IMR-90 (cell line): ENCODE measurements at regions not wholly inside any gene's neighbourhood (a gene's known extent, or its start where the extent isn't known, plus 50 kb on each side); places are given as distances from the start of the nearest gene placed in this dataset.

ENCODE experiments used
- ATAC-seq: fragments of 200-7000 bp; cut with Tn5 transposase; 2 replicates; pipeline ENCODE4 v1.9.1; 2020; ENCODE audit warnings: low read depth, mild to moderate bottlenecking, moderate library complexity
- BruUV-seq: library from RNA; stranded (reverse); fragments of 400-500 nt; replicated peaks from 2 replicates; lab custom pipeline; 2021; lab: Mats Ljungman, UMichigan
- CTCF ChIA-PET: fragments of 300-600 bp; formaldehyde crosslinking; extraction: SDS; loops from one replicate; lab custom pipeline; 2021; ENCODE audit warnings: antibody characterized with exemption; lab: Yijun Ruan, JAX
- POLR2A ChIA-PET: fragments of 300-600 bp; sonication (Branson Sonifier 250); formaldehyde crosslinking; loops from one replicate; lab custom pipeline; 2022; ENCODE audit warnings: antibody characterized with exemption; ENCODE audit not compliant: unreplicated experiment; lab: Charles Lee
- DNase-seq: peaks from one replicate; pipeline ENCODE4 v3.0.0; 2013
- H2AFZ ChIP-seq: replicated peaks from 2 replicates; pipeline ENCODE3; 2013; ENCODE audit warnings: low read length, mild to moderate bottlenecking; ENCODE audit not compliant: poor library complexity
- H2AK5ac ChIP-seq: 2 replicates; pipeline ENCODE4 v1.6.1; 2013; ENCODE audit warnings: low read depth, low read length, inconsistent platforms
- H2AK9ac ChIP-seq: replicated peaks from 2 replicates; pipeline ENCODE3; 2013; ENCODE audit warnings: mild to moderate bottlenecking, low read depth, low read length, moderate library complexity; ENCODE audit not compliant: poor library complexity
- H2BK120ac ChIP-seq: 2 replicates; pipeline ENCODE4 v1.6.1; 2013; ENCODE audit warnings: low read depth, low read length, inconsistent platforms
- H2BK15ac ChIP-seq: 3 replicates; pipeline ENCODE4 v1.6.1; 2013; ENCODE audit warnings: low read depth, low read length, inconsistent platforms
- H2BK20ac ChIP-seq: 2 replicates; pipeline ENCODE4 v1.6.1; 2013; ENCODE audit warnings: low read depth, mild to moderate bottlenecking, inconsistent platforms, low read length, moderate library complexity
- H2BK5ac ChIP-seq: 2 replicates; pipeline ENCODE4 v1.6.1; 2013; ENCODE audit warnings: mild to moderate bottlenecking, low read depth, low read length, inconsistent platforms; ENCODE audit not compliant: poor library complexity, severe bottlenecking
- H3K14ac ChIP-seq: replicated peaks from 2 replicates; pipeline ENCODE4 v1.6.1; 2013; ENCODE audit warnings: low read depth, low read length, inconsistent platforms
- H3K18ac ChIP-seq: 2 replicates; pipeline ENCODE4 v1.6.1; 2013; ENCODE audit warnings: low read depth, low read length, control low read depth
- H3K23ac ChIP-seq: 2 replicates; pipeline ENCODE4 v1.6.1; 2013; ENCODE audit warnings: low read depth, low read length, inconsistent platforms
- H3K27ac ChIP-seq: 2 replicates; pipeline ENCODE4 v1.5.1; 2013; ENCODE audit warnings: mild to moderate bottlenecking, control low read depth, low read length; ENCODE audit not compliant: insufficient read depth
- H3K27me3 ChIP-seq: 2 replicates; pipeline ENCODE4 v1.6.1; 2013; ENCODE audit warnings: low read length; ENCODE audit not compliant: control insufficient read depth, insufficient read depth
- H3K36me3 ChIP-seq: 2 replicates; pipeline ENCODE4 v1.6.1; 2013; ENCODE audit warnings: low read length, mixed read lengths; ENCODE audit not compliant: control insufficient read depth, insufficient read depth
- H3K4ac ChIP-seq: 2 replicates; pipeline ENCODE4 v1.6.1; 2013; ENCODE audit warnings: low read depth, low read length, inconsistent platforms
- H3K4me1 ChIP-seq: 2 replicates; pipeline ENCODE4 v1.6.1; 2013; ENCODE audit warnings: low read length, mixed read lengths; ENCODE audit not compliant: control insufficient read depth, insufficient read depth
- H3K4me2 ChIP-seq: 2 replicates; pipeline ENCODE4 v1.6.1; 2013; ENCODE audit warnings: low read depth, mild to moderate bottlenecking, control low read depth, low read length, moderate library complexity
- H3K4me3 ChIP-seq: 2 replicates; pipeline ENCODE4 v1.5.1; 2013; ENCODE audit warnings: low read depth, mild to moderate bottlenecking, control low read depth, low read length, moderate library complexity; ENCODE audit not compliant: insufficient read depth
- H3K56ac ChIP-seq: 2 replicates; pipeline ENCODE4 v1.6.1; 2013; ENCODE audit warnings: low read length, inconsistent platforms; ENCODE audit not compliant: insufficient read depth; ENCODE audit errors: extremely low read depth
- H3K79me1 ChIP-seq, 2 experiments: 2 replicates each; pipeline ENCODE4 v1.6.1; 2013; ENCODE audit warnings: low read length in 2 of 2, inconsistent platforms in 1 of 2, low read depth in 1 of 2
- H3K9ac ChIP-seq: 2 replicates; pipeline ENCODE4 v1.6.1; 2013; ENCODE audit warnings: low read depth, low read length, control low read depth
- H3K9me1 ChIP-seq: 2 replicates; pipeline ENCODE4 v1.6.1; 2013; ENCODE audit warnings: low read length, inconsistent platforms; ENCODE audit not compliant: insufficient read depth
- H3K9me3 ChIP-seq: 2 replicates; pipeline ENCODE4 v1.6.1; 2013; ENCODE audit warnings: low read length; ENCODE audit not compliant: control insufficient read depth, insufficient read depth
- H4K20me1 ChIP-seq: 2 replicates; pipeline ENCODE4 v1.6.1; 2013; ENCODE audit warnings: low read length, inconsistent platforms; ENCODE audit not compliant: insufficient read depth
- H4K5ac ChIP-seq: 2 replicates; pipeline ENCODE4 v1.6.1; 2013; ENCODE audit warnings: mild to moderate bottlenecking, low read depth, low read length, control low read depth
- H4K8ac ChIP-seq, 2 experiments: 2 replicates each; pipeline ENCODE4 v1.6.1; 2013; ENCODE audit warnings: low read depth in 2 of 2, low read length in 2 of 2, control low read depth in 1 of 2, inconsistent platforms in 1 of 2
- H4K91ac ChIP-seq: 2 replicates; pipeline ENCODE4 v1.6.1; 2013; ENCODE audit warnings: low read depth, low read length, inconsistent platforms; ENCODE audit not compliant: insufficient read depth
- CHD1 ChIP-seq: IDR thresholded peaks from 2 replicates; pipeline ENCODE4 v1.6.1; 2012; ENCODE audit warnings: low read depth, low read length, improper control_type of control experiment
- FOS ChIP-seq: fragments of 150-350 bp; IDR thresholded peaks from 2 replicates; pipeline ENCODE4 v1.6.1; 2016; ENCODE audit warnings: low read depth, low read length
- NFE2L2 ChIP-seq: fragments of 150-350 bp; IDR thresholded peaks from 2 replicates; pipeline ENCODE4 v1.6.1; 2016; ENCODE audit warnings: low read depth, mild to moderate bottlenecking, low read length
- RCOR1 ChIP-seq: IDR thresholded peaks from 2 replicates; pipeline ENCODE4 v1.6.1; 2012; ENCODE audit warnings: mild to moderate bottlenecking, low read length, improper control_type of control experiment; ENCODE audit not compliant: insufficient replicate concordance
- RFX5 ChIP-seq: IDR thresholded peaks from 2 replicates; pipeline ENCODE4 v1.8.0; 2012; ENCODE audit warnings: low read depth, mild to moderate bottlenecking, low read length, moderate library complexity
- WGBS, 2 experiments: methylation state at CpG; one replicate each; pipeline versions ENCODE4 v1.1.5 to v1.1.7; 2013; ENCODE audit warnings: missing lambda C conversion rate in 2 of 2; ENCODE audit not compliant: insufficient read length in 1 of 2; ENCODE audit errors: extremely low coverage in 2 of 2; 5-methylcytosine and 5-hydroxymethylcytosine counted together
- dilution Hi-C: fragments of 300-500 bp; cut with HindIII; formaldehyde crosslinking; loops from one replicate; pipeline ENCODE4 v1.14.3; 2018; ENCODE audit warnings: low sequenced_read_pairs; ENCODE audit not compliant: unreplicated experiment
- in situ Hi-C: fragments of 300-500 bp; cut with MboI; formaldehyde crosslinking; loops from 3 replicates; pipeline ENCODE4 v1.14.3; 2019; ENCODE audit warnings: low sequenced_read_pairs, inconsistent platforms, mixed read lengths
- intact Hi-C: fragments of 100-400 bp; cut with micrococcal nuclease; formaldehyde crosslinking; loops from 2 replicates; pipeline ENCODE4 v1.10.0; 2022

DNA sequence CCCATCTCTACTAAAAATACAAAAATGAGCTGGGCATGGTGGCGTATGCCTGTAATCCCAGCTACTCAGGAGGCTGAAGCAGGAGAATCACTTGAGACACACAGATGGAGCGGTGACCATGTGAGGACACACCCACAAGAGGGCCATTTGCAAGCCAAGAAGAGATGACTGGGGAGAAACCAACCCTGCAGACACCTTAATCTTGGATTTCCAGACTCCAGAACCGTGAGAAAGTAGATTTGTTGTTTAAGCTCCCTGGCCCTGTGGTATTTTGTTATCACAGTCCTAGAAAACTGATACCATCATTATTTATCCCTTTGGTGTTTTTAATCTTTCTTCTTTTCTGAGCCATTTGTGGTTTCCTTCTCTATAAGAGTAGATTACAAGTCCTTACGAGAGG is 88.6 kb upstream of the ID2 start:
- H2AK5ac ChIP-seq: no peak overlapping the region
- CTCF ChIA-PET: no interaction called here

More for the DNA sequence above, 88.6 kb upstream of the ID2 start:
- Histone ChIP-seq H4K91ac (no peak overlapping the region), H3K14ac (no peak overlapping the region), H3K27me3 (no peaks in the 10 kb centered on the region), H3K9me3 (no peaks in the 10 kb centered on the region), H4K5ac (no peak overlapping the region), H3K9me1 (peaks cover 22% of the 10 kb centered on the region), H2BK15ac (no peak overlapping the region), H2BK120ac (no peak overlapping the region), H3K56ac (no peak overlapping the region), H3K4me1 (peaks cover 3% of the 10 kb centered on the region; the same call in 1 of the 2 replicates), H4K8ac (no peak overlapping the region), H3K4me2 (no peak overlapping the region), H3K4me3 (no peak overlapping the region), H3K23ac (no peak overlapping the region), H3K4ac (no peak overlapping the region), H2AK9ac (no peak overlapping the region), H3K27ac (no peak overlapping the region), H4K20me1 (no peaks in the 10 kb centered on the region), H2BK5ac (no peak overlapping the region), H2AFZ (no peak overlapping the region), H3K79me1 (no peaks in the 10 kb centered on the region), H3K9ac (no peak overlapping the region), H3K36me3 (no peaks in the 10 kb centered on the region), H3K18ac (no peak overlapping the region), H2BK20ac (no peak overlapping the region)
- no TSS peak for BruUV-seq
- TF ChIP-seq RFX5: no peak
- TF ChIP-seq RCOR1: no peak
- TF ChIP-seq CHD1: no peak
- no peak for TF ChIP-seq FOS
- TF ChIP-seq NFE2L2: no peak
- DNase-seq (no peak), ATAC-seq (no peak)
- POLR2A ChIA-PET: no interaction called here
- no CpG with 5 or more reads among the region's 4 CpGs for WGBS, 2 experiments
- intact Hi-C loops: no loop called here
- in situ Hi-C loops: no loop called here
- dilution Hi-C loops: no loop called here
